ENCODE measurements at regions not wholly inside any gene's neighbourhood (a gene's known extent, or its start where the extent isn't known, plus 50 kb on each side); places are given as distances from the start of the nearest gene placed in this dataset.
A peak's percentile ranks its signal among the peaks of the same experiment; 100 is the strongest.

DNA sequence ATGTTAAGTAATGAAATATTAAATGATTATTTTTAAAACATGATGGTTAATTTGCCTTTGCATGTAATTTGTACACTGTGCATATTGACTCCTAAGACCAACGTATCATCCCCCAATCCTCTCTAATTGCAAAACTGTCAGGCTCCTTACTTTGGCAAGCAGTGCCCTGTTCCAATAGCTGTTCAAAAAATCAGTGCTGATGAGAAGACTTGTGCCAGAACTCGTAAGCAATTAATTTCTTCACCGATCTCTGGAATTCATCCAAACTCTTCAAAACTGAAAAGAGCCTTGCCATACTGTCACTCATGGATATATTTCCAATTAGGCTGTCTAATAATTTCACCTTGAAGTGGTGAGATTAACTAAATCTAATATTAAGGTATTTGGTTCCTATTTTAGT is 493.9 kb upstream of the NDST4 start:
- no peaks in the 10 kb centered on the region for H3K27me3 ChIP-seq (replicated peaks in 2 of 5; ENCODE audit: control insufficient read depth in 4 of 5, insufficient read depth in 5 of 5, low read length in 4 of 5)
- DNase-seq: no peak
- no peak overlapping the region for H3K4me3 ChIP-seq (ENCODE audit: control insufficient read depth in 1 of 7, extremely low read depth in 1 of 7, insufficient read depth in 4 of 7, low read depth in 2 of 7, low read length in 6 of 7)
- H3K36me3 ChIP-seq (ENCODE audit: control insufficient read depth in 4 of 4, insufficient read depth in 4 of 4, low read length in 3 of 4): no peaks in the 10 kb centered on the region
- POLR2A ChIA-PET: no interaction called here
- H3K4me1 ChIP-seq (ENCODE audit: control extremely low read depth in 1 of 4, control insufficient read depth in 4 of 4, insufficient read depth in 4 of 4, low read length in 3 of 4): no peaks in the 10 kb centered on the region
- no peaks in the 10 kb centered on the region for H3K9me3 ChIP-seq (ENCODE audit: control extremely low read depth in 1 of 5, control insufficient read depth in 4 of 5, insufficient read depth in 2 of 5, low read depth in 1 of 5, low read length in 4 of 5)
- 100% methylated on average over 1 of the region's 3 CpGs for WGBS (ENCODE audit: insufficient coverage)
- H3K27ac ChIP-seq (ENCODE audit: insufficient read depth in 1 of 2, low read depth in 1 of 2, low read length in 2 of 2, poor library complexity in 1 of 2, severe bottlenecking in 2 of 2): no peak overlapping the region
- CTCF ChIA-PET: no interaction called here

DNA sequence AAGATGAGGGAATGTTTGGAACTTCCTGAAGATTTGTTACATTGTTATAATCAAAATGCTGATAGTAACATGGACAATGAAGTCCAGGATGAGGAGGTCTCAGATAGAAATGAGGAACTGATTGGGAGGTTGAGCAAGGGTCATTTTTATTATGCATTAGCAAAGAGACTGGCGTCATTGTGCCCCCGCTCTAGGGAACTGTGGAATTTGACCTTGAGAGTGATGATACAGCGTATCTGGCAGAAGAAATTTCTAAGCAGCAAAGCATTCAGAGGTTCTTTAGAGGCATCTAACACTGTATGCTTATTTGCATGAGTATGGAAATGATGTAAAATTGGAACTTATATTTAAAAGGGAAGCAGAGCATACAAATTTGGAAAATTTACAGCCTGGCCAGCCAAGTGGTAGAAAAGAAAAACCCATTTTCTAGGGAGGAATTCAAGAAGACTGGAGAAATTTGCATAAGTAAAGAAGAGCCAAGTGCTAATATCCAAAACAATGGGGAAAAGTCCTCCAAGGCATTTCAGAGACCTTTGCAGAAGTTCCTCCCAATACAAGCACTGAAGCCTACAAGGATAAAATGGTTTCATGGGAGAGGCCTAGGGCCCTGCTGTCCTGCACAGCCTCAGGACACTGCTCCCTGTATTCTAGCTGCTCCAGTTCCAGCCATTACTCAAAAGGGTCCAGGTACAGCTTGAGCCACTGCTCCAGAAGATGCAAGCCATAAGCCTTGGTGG is 483.0 kb upstream of the NDST4 start:
- no peak for DNase-seq
- CTCF ChIA-PET: no interaction called here
- Histone ChIP-seq H3K4me1 (ENCODE audit: control extremely low read depth in 1 of 4, control insufficient read depth in 4 of 4, insufficient read depth in 4 of 4, low read length in 3 of 4) (no peaks in the 10 kb centered on the region), H3K27ac (ENCODE audit: insufficient read depth in 1 of 2, low read depth in 1 of 2, low read length in 2 of 2, poor library complexity in 1 of 2, severe bottlenecking in 2 of 2) (no peak overlapping the region), H3K36me3 (ENCODE audit: control insufficient read depth in 4 of 4, insufficient read depth in 4 of 4, low read length in 3 of 4) (no peaks in the 10 kb centered on the region), H3K4me3 (ENCODE audit: control insufficient read depth in 1 of 7, extremely low read depth in 1 of 7, insufficient read depth in 4 of 7, low read depth in 2 of 7, low read length in 6 of 7) (no peak overlapping the region), H3K27me3 (replicated peaks in 2 of 5; ENCODE audit: control insufficient read depth in 4 of 5, insufficient read depth in 5 of 5, low read length in 4 of 5) (no peaks in the 10 kb centered on the region), H3K9me3 (ENCODE audit: control extremely low read depth in 1 of 5, control insufficient read depth in 4 of 5, insufficient read depth in 2 of 5, low read depth in 1 of 5, low read length in 4 of 5) (no peaks in the 10 kb centered on the region)
- WGBS (ENCODE audit: insufficient coverage): 97% methylated on average over 3 of the region's 3 CpGs
- POLR2A ChIA-PET: interaction anchor here (0.6 kb wide), 1 partner anchor 9 kb away, joined by 3 read pairs; no protein-coding TSS in a partner anchor

DNA sequence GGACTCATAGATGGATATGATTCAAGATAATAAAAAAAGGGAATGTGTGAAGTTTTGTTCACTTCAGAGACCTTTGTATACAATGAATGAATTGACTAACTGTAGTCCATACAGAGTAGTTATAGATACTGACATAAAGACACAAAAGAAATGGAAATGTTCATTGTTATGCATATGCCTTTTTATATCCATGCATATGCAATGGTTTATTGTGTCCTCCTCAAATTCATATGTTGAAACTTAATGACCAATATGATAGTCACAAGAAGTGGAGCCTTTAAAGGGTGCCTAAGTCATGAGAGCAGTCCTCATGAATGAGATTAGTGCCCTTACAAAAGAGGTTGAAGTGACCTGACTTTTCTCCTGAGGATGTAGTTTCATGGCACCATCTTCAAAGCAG is 467.5 kb upstream of the NDST4 start:
- CTCF ChIA-PET: no interaction called here

DNA sequence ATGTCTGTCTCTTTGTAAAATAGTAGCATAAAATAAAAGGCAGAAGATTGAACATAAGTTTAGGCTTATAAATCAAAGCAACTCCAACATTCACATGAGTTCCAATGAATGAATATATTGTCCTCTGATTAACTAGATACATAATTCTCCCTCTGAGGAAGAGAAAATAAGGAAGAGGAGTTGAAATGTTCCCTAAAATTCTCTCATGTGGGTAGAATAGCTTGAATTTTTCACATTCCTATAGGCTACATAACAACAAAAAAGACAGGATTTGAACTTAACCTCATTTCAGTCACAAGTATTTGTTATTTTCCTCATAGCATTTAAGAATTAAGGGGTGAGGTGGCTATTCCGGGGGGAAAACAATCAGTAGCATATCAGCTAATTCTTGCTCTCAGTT is 462.4 kb upstream of the NDST4 start:
- Histone ChIP-seq H3K27ac (ENCODE audit: insufficient read depth in 1 of 2, low read depth in 1 of 2, low read length in 2 of 2, poor library complexity in 1 of 2, severe bottlenecking in 2 of 2) (no peak overlapping the region), H3K9me3 (ENCODE audit: control extremely low read depth in 1 of 5, control insufficient read depth in 4 of 5, insufficient read depth in 2 of 5, low read depth in 1 of 5, low read length in 4 of 5) (peaks cover 0 to 4% (median 0%) of the 10 kb centered on the region in 5 experiments), H3K36me3 (ENCODE audit: control insufficient read depth in 4 of 4, insufficient read depth in 4 of 4, low read length in 3 of 4) (no peaks in the 10 kb centered on the region), H3K27me3 (replicated peaks in 2 of 5; ENCODE audit: control insufficient read depth in 4 of 5, insufficient read depth in 5 of 5, low read length in 4 of 5) (no peaks in the 10 kb centered on the region), H3K4me1 (ENCODE audit: control extremely low read depth in 1 of 4, control insufficient read depth in 4 of 4, insufficient read depth in 4 of 4, low read length in 3 of 4) (no peaks in the 10 kb centered on the region), H3K4me3 (ENCODE audit: control insufficient read depth in 1 of 7, extremely low read depth in 1 of 7, insufficient read depth in 4 of 7, low read depth in 2 of 7, low read length in 6 of 7) (no peak overlapping the region)
- 100% methylated on average over 1 of the region's 1 CpG for WGBS (ENCODE audit: insufficient coverage)
- DNase-seq: no peak
- ChIA-PET POLR2A (no interaction called here), CTCF (no interaction called here)

More for the DNA sequence above, 467.5 kb upstream of the NDST4 start:
- Histone ChIP-seq H3K36me3 (ENCODE audit: control insufficient read depth in 4 of 4, insufficient read depth in 4 of 4, low read length in 3 of 4) (no peaks in the 10 kb centered on the region), H3K27ac (ENCODE audit: insufficient read depth in 1 of 2, low read depth in 1 of 2, low read length in 2 of 2, poor library complexity in 1 of 2, severe bottlenecking in 2 of 2) (no peak overlapping the region), H3K9me3 (ENCODE audit: control extremely low read depth in 1 of 5, control insufficient read depth in 4 of 5, insufficient read depth in 2 of 5, low read depth in 1 of 5, low read length in 4 of 5) (no peaks in the 10 kb centered on the region), H3K27me3 (replicated peaks in 2 of 5; ENCODE audit: control insufficient read depth in 4 of 5, insufficient read depth in 5 of 5, low read length in 4 of 5) (no peaks in the 10 kb centered on the region), H3K4me1 (ENCODE audit: control extremely low read depth in 1 of 4, control insufficient read depth in 4 of 4, insufficient read depth in 4 of 4, low read length in 3 of 4) (no peaks in the 10 kb centered on the region), H3K4me3 (ENCODE audit: control insufficient read depth in 1 of 7, extremely low read depth in 1 of 7, insufficient read depth in 4 of 7, low read depth in 2 of 7, low read length in 6 of 7) (no peak overlapping the region)
- no peak for DNase-seq
- POLR2A ChIA-PET: no interaction called here

DNA sequence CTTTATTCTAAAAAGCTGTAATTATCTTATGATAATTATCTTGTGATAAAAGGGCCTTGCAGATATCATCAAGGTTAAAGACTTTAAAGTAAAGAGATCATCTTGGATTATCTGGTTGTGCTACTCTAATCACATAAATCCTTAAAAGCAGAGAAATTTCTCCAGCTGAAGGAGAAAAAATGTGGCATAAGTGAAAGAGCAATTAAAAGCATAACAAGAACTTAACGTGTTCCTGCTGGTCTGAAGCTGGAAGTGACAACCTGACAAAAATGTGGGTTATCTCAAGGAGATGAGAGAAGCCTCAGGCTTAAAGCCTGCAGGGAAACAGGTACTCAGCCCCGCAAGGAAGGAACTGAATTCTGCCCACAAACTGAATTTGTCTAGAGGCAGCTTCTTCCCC is 449.1 kb upstream of the NDST4 start:
- ChIA-PET POLR2A (no interaction called here), CTCF (no interaction called here)
- Histone ChIP-seq H3K9me3 (ENCODE audit: control extremely low read depth in 1 of 5, control insufficient read depth in 4 of 5, insufficient read depth in 2 of 5, low read depth in 1 of 5, low read length in 4 of 5) (no peaks in the 10 kb centered on the region), H3K4me1 (ENCODE audit: control extremely low read depth in 1 of 4, control insufficient read depth in 4 of 4, insufficient read depth in 4 of 4, low read length in 3 of 4) (peaks cover 0 to 6% (median 0%) of the 10 kb centered on the region in 4 experiments), H3K36me3 (ENCODE audit: control insufficient read depth in 4 of 4, insufficient read depth in 4 of 4, low read length in 3 of 4) (no peaks in the 10 kb centered on the region), H3K27me3 (replicated peaks in 2 of 5; ENCODE audit: control insufficient read depth in 4 of 5, insufficient read depth in 5 of 5, low read length in 4 of 5) (no peaks in the 10 kb centered on the region), H3K4me3 (ENCODE audit: control insufficient read depth in 1 of 7, extremely low read depth in 1 of 7, insufficient read depth in 4 of 7, low read depth in 2 of 7, low read length in 6 of 7) (no peak overlapping the region), H3K27ac (ENCODE audit: insufficient read depth in 1 of 2, low read depth in 1 of 2, low read length in 2 of 2, poor library complexity in 1 of 2, severe bottlenecking in 2 of 2) (no peak overlapping the region)
- DNase-seq: peak in 1 of 3 donors; percentile 1
- WGBS (ENCODE audit: insufficient coverage): 29% methylated on average over 2 of the region's 2 CpGs

DNA sequence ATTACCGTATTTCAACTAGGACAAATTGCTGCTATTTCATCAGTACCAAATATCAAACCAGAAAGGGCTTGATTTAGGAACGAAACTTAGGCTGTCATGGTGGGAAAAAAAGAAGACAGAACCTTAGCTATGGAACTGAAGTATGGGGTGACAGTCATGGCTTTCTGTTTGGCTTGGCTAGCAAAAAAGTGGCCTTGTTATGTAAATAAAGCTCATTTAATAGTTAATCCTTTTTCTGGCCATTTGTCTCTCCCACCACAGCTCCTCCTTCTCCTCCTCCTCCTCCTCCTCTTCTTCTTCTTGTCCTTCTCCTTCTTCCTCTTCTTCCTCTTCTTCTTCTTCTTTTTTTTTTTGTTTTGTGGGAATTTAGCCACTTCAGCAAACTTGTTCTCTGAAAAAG is 434.7 kb upstream of the NDST4 start:
- H3K27ac ChIP-seq (ENCODE audit: insufficient read depth in 1 of 2, low read depth in 1 of 2, low read length in 2 of 2, poor library complexity in 1 of 2, severe bottlenecking in 2 of 2): no peak overlapping the region
- H3K9me3 ChIP-seq (ENCODE audit: control extremely low read depth in 1 of 5, control insufficient read depth in 4 of 5, insufficient read depth in 2 of 5, low read depth in 1 of 5, low read length in 4 of 5): no peaks in the 10 kb centered on the region
- no CpG with 5 or more reads among the region's 2 CpGs for WGBS (ENCODE audit: insufficient coverage)
- POLR2A ChIA-PET: no interaction called here
- no peaks in the 10 kb centered on the region for H3K4me1 ChIP-seq (ENCODE audit: control extremely low read depth in 1 of 4, control insufficient read depth in 4 of 4, insufficient read depth in 4 of 4, low read length in 3 of 4)
- H3K27me3 ChIP-seq (replicated peaks in 2 of 5; ENCODE audit: control insufficient read depth in 4 of 5, insufficient read depth in 5 of 5, low read length in 4 of 5): no peaks in the 10 kb centered on the region
- CTCF ChIA-PET: no interaction called here
- no peak overlapping the region for H3K4me3 ChIP-seq (ENCODE audit: control insufficient read depth in 1 of 7, extremely low read depth in 1 of 7, insufficient read depth in 4 of 7, low read depth in 2 of 7, low read length in 6 of 7)
- no peak for DNase-seq
- no peaks in the 10 kb centered on the region for H3K36me3 ChIP-seq (ENCODE audit: control insufficient read depth in 4 of 4, insufficient read depth in 4 of 4, low read length in 3 of 4)

DNA sequence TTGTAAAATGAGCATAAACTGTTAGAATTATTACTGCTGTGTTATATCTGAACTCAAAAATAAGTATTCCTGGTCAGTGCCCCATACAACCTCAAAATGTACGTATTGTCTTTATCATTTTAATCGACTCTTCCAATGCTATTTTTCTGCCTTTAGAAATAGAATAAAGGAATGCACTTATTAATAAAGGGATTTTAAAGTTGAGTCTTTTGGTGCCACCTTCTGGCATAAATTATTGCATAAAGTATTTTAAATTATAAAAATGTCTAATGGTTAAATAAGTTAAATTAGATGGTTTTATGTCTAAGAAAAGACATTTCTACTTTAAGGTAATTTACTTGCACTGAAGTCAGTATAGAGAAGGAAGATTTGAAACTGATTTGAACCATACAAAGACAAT is 424.0 kb upstream of the NDST4 start:
- H3K27me3 ChIP-seq (replicated peaks in 2 of 5; ENCODE audit: control insufficient read depth in 4 of 5, insufficient read depth in 5 of 5, low read length in 4 of 5): no peaks in the 10 kb centered on the region
- no CpG with 5 or more reads among the region's 2 CpGs for WGBS (ENCODE audit: insufficient coverage)
- H3K27ac ChIP-seq (ENCODE audit: insufficient read depth in 1 of 2, low read depth in 1 of 2, low read length in 2 of 2, poor library complexity in 1 of 2, severe bottlenecking in 2 of 2): no peak overlapping the region
- ChIA-PET CTCF (interaction anchor here (0.6 to 5.0 kb wide), 8 partner anchors 297 to 424 kb away, joined by 3 to 35 read pairs (median 3); partner anchors contain the start of gene NDST4), POLR2A (no interaction called here)
- H3K36me3 ChIP-seq (ENCODE audit: control insufficient read depth in 4 of 4, insufficient read depth in 4 of 4, low read length in 3 of 4): no peaks in the 10 kb centered on the region
- DNase-seq: peak; percentile 25 to 57 (median 47)
- no peak overlapping the region for H3K4me3 ChIP-seq (ENCODE audit: control insufficient read depth in 1 of 7, extremely low read depth in 1 of 7, insufficient read depth in 4 of 7, low read depth in 2 of 7, low read length in 6 of 7)
- H3K9me3 ChIP-seq (ENCODE audit: control extremely low read depth in 1 of 5, control insufficient read depth in 4 of 5, insufficient read depth in 2 of 5, low read depth in 1 of 5, low read length in 4 of 5): no peaks in the 10 kb centered on the region
- peaks cover 0 to 4% (median 0%) of the 10 kb centered on the region in 4 experiments for H3K4me1 ChIP-seq (ENCODE audit: control extremely low read depth in 1 of 4, control insufficient read depth in 4 of 4, insufficient read depth in 4 of 4, low read length in 3 of 4)

Measured in common myeloid progenitor, CD34-positive (primary cell).